BJ (cell line): ENCODE measurements at regions not wholly inside any gene's neighbourhood (a gene's known extent, or its start where the extent isn't known, plus 50 kb on each side); places are given as distances from the start of the nearest gene placed in this dataset.
"Not testable (repeated sequence)": the region's sequence is repeated elsewhere in the genome, so short reads cannot be mapped to it uniquely, and the experiment has no call there.

Experiments
- CTCF ChIA-PET: fragments of 350-600 bp; formaldehyde crosslinking; extraction: SDS; loops from one replicate; lab custom pipeline; 2021; ENCODE audit warnings: antibody characterized with exemption, inconsistent platforms; lab: Yijun Ruan, JAX
- POLR2A ChIA-PET: fragments of 300-600 bp; sonication (Branson Sonifier 250); formaldehyde crosslinking; extraction: SDS; loops from one replicate; lab custom pipeline; 2021; ENCODE audit warnings: antibody characterized with exemption; lab: Charles Lee
- DNase-seq: peaks from one replicate; pipeline ENCODE4 v3.0.0-alpha.2; 2011; ENCODE audit warnings: low read depth
- H3K27me3 ChIP-seq: 2 replicates; pipeline ENCODE4 v1.6.0; 2011; ENCODE audit warnings: low read length; ENCODE audit not compliant: control insufficient read depth, insufficient read depth
- H3K36me3 ChIP-seq: 2 replicates; pipeline ENCODE4 v1.5.1; 2011; ENCODE audit warnings: low read length; ENCODE audit not compliant: control insufficient read depth, insufficient read depth
- H3K4me3 ChIP-seq: 2 replicates; pipeline ENCODE4 v1.5.1; 2011; ENCODE audit warnings: low read depth, mild to moderate bottlenecking, control low read depth, low read length
- TF ChIP-seq, protein P1 (sequence below): IDR thresholded peaks from 2 replicates; pipeline ENCODE4 v1.5.1; 2011; ENCODE audit warnings: low read depth, mild to moderate bottlenecking, control low read depth, inconsistent platforms, low read length, moderate library complexity; ENCODE audit not compliant: insufficient read depth

DNA sequence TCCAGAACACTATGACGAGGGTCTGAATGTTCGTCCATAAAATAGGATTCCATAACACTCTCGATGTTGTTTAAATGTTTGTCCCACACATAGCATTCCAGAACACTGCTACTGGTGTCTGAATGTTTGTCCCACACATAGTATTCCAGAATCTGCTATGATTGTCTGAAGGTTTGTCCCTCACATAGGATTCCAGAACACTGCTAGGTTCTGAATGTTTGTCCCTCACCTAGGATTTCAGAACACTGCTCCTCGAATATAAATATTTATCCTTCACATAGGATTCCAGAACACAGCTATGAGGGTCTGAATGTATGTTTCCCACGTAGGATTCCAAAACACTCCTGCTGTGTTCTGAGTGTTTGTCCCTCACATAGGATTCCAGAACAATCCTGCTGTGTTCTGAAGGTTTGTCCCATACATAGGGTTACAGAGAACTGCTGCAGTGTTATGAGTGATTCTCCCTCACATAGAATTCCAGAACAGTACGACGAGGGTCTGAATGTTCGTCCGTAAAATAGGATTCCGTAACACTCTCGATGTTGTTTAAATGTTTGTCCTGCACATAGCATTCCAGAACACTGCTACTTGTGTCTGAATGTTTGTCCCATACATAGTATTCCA lies 215.3 kb downstream of the FOXD4L6 start:
- no peak for DNase-seq
- H3K4me3 ChIP-seq: no peak overlapping the region
- CTCF ChIA-PET: no interaction called here
- POLR2A ChIA-PET: no interaction called here
- no peaks in the 10 kb centered on the region for H3K36me3 ChIP-seq
- H3K27me3 ChIP-seq: no peaks in the 10 kb centered on the region
- TF ChIP-seq, protein P1, sequence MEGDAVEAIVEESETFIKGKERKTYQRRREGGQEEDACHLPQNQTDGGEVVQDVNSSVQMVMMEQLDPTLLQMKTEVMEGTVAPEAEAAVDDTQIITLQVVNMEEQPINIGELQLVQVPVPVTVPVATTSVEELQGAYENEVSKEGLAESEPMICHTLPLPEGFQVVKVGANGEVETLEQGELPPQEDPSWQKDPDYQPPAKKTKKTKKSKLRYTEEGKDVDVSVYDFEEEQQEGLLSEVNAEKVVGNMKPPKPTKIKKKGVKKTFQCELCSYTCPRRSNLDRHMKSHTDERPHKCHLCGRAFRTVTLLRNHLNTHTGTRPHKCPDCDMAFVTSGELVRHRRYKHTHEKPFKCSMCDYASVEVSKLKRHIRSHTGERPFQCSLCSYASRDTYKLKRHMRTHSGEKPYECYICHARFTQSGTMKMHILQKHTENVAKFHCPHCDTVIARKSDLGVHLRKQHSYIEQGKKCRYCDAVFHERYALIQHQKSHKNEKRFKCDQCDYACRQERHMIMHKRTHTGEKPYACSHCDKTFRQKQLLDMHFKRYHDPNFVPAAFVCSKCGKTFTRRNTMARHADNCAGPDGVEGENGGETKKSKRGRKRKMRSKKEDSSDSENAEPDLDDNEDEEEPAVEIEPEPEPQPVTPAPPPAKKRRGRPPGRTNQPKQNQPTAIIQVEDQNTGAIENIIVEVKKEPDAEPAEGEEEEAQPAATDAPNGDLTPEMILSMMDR: no peak

DNA sequence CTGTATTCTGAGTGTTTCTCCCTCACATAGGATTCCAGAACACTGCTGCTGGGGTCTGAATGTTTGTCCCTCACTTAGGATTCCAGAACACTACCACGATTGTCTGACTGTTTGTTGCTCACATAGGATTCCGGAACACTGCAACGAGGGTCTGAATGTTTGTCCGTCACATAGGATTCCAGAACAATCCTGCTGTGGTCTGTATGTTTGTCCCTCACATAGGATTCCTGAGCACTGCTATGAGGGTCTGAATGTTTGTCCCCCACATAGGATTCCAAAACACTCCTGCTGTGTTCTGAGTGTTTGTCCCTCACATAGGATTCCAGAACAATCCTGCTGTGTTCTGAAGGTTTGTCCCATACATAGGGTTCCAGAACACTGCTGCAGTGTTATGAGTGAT lies 215.8 kb downstream of the FOXD4L6 start:
- H3K27me3 ChIP-seq, H3K36me3 ChIP-seq, H3K4me3 ChIP-seq, POLR2A ChIA-PET, DNase-seq, CTCF ChIA-PET: not testable (repeated sequence)

DNA sequence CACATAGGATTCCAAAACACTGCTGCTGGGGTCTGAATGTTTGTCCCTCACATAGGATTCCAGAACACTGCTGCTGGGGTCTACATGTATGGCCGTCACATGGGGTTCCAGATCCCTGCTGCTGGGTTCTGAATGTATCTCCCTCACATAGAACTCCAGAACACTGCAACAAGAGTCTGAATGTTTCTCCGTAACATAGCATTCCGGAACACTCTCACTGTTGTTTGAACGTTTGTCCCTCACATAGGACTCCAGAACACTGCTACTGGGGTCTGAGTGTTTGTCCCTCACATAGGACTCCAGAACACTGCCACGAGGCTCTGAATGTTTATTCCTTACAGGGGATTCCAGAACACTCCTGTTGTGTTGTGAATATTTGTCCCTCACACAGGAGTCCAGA lies 216.8 kb downstream of the FOXD4L6 start:
- H3K36me3 ChIP-seq: no peaks in the 10 kb centered on the region
- no peak for DNase-seq
- ChIA-PET POLR2A (no interaction called here), CTCF (no interaction called here)
- H3K27me3 ChIP-seq: no peaks in the 10 kb centered on the region
- TF ChIP-seq, protein P1: no peak
- H3K4me3 ChIP-seq: no peak overlapping the region

DNA sequence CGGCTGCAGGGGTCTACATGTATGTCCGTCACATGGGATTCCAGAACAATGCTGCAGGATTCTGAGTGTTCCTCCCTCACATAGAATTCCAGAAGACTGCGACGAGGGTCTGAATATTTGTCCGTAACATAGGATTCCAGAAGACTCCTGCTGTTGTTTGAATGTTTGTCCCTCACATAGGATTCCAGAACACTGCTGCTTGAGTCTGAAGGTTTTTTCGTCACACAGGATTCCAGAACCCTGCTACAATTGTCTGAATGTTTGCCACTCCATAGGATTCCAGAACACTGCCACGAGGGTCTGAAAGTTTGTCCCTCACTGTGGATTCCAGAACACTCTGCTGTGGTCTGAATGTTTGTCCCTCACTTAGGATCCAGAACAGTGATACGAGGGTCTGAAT lies 217.5 kb downstream of the FOXD4L6 start:
- CTCF ChIA-PET, DNase-seq: not testable (repeated sequence)

DNA sequence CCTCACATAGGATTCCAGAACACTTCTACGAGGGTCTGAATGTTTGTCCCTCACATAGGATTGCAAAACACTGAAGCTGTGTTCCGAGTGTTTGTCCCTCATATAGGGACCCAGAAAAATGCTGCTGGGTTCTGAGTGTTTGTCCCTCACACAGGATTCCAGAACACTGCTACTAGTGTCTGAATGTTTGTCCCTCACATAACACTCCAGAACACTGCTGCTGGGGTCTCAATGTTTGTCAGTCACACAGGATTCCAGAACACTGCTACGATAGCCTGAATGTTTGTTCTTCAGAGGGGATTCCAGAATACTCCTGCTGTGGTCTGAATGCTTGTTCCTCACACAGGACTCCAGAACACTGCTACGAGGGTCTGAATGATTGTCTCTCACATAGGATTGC lies 218.7 kb downstream of the FOXD4L6 start:
- Histone ChIP-seq H3K36me3 (no peaks in the 10 kb centered on the region), H3K4me3 (no peak overlapping the region), H3K27me3 (no peaks in the 10 kb centered on the region)
- DNase-seq: no peak
- POLR2A ChIA-PET: no interaction called here
- CTCF ChIA-PET: no interaction called here
- TF ChIP-seq, protein P1: no peak

More for the DNA sequence above, 217.5 kb downstream of the FOXD4L6 start:
- H3K27me3 ChIP-seq, H3K4me3 ChIP-seq, H3K36me3 ChIP-seq, POLR2A ChIA-PET: not testable (repeated sequence)

DNA sequence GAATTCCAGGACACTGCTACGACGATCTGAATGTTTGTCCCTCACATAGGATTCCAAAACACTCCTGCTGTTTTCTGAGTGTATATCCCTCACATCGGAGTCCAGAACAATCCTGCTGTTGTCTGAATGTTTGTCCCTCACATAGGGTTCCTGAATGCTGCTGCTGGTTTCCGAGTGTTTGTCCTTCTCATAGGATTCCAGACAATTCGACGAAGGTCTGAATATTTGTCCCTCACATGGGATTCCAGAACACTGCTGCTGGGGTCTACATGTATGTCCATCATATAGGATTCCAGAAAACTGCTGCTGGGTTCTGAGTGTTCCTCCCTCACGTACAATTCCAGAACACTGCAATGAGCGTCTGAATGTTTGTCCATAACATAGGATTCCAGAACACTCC lies 219.4 kb downstream of the FOXD4L6 start:
- CTCF ChIA-PET, H3K4me3 ChIP-seq, DNase-seq, POLR2A ChIA-PET, H3K36me3 ChIP-seq, H3K27me3 ChIP-seq: not testable (repeated sequence)
